Tibial artery (tissue), 4 donors: ENCODE measurements at regions not wholly inside any gene's neighbourhood (a gene's known extent, or its start where the extent isn't known, plus 50 kb on each side); places are given as distances from the start of the nearest gene placed in this dataset.

Source experiments
- DNase-seq, 2 donors: peaks; one replicate each; pipeline ENCODE4 v3.0.0-alpha.2; 2019
- H3K27ac ChIP-seq, 2 donors: fragments of 200-600 bp; sonication (generic) in 1 of 2; 1 replicate in 1 of 2; 2 replicates in 1 of 2; pipeline ENCODE4 v1.5.1; 2018 to 2019; ENCODE audit warnings: mild to moderate bottlenecking in 1 of 2
- H3K27me3 ChIP-seq, 2 donors: fragments of 200-600 bp; sonication (generic) in 1 of 2; one replicate each; pipeline versions ENCODE4 v1.5.1 to v1.6.0; 2016 to 2019
- H3K36me3 ChIP-seq, 3 donors: fragments of 200-600 bp; sonication (generic) in 2 of 3; one replicate each; pipeline ENCODE4 v1.5.1; 2016 to 2019; ENCODE audit warnings: mild to moderate bottlenecking in 2 of 3
- H3K4me1 ChIP-seq, 4 donors: fragments of 200-600 bp; sonication (generic) in 2 of 4; 1 replicate in 3 of 4; 2 replicates in 1 of 4; pipeline ENCODE4 v1.5.1; 2016 to 2019
- H3K4me3 ChIP-seq, 2 donors: fragments of 200-600 bp; sonication (generic) in 1 of 2; 1 replicate in 1 of 2; 2 replicates in 1 of 2; pipeline ENCODE4 v1.5.1; 2018 to 2019; ENCODE audit warnings: mild to moderate bottlenecking in 2 of 2
- H3K9me3 ChIP-seq, 3 donors: fragments of 200-600 bp; sonication (generic) in 1 of 3; one replicate each; pipeline ENCODE4 v1.5.1; 2016 to 2019
- CTCF ChIP-seq, 2 experiments: fragments of 200-600 bp in 1 of 2; fragments of 450-650 bp in 1 of 2; IDR thresholded peaks; one replicate each; pipeline ENCODE4 v1.5.1; 2017 to 2019; ENCODE audit warnings: antibody characterized with exemption in 2 of 2, mild to moderate bottlenecking in 1 of 2, moderate library complexity in 1 of 2
- intact Hi-C: fragments of 100-400 bp; cut with DNase I; formaldehyde crosslinking; loops from one replicate; pipeline ENCODE4 v1.15.0; 2023; ENCODE audit warnings: low total_unique reads

GRCh38 chr1:82227306-82228095 is 426.8 kb downstream of the ADGRL2 start:
- intact Hi-C loops: no loop called here
- TF ChIP-seq CTCF (IDR thresholded peaks at IDR 0.05): no peak
- H3K4me3 ChIP-seq: no peak overlapping the region
- H3K9me3 ChIP-seq: no peaks in the 10 kb centered on the region
- peaks cover 0 to 37% (median 22%) of the 10 kb centered on the region in 4 donors for H3K4me1 ChIP-seq
- no peaks in the 10 kb centered on the region for H3K36me3 ChIP-seq
- DNase-seq: peak in 1 of 2 donors; percentile 36
- H3K27ac ChIP-seq: peak overlapping the region in 1 of 2 donors; percentile 23
- no peaks in the 10 kb centered on the region for H3K27me3 ChIP-seq

DNA sequence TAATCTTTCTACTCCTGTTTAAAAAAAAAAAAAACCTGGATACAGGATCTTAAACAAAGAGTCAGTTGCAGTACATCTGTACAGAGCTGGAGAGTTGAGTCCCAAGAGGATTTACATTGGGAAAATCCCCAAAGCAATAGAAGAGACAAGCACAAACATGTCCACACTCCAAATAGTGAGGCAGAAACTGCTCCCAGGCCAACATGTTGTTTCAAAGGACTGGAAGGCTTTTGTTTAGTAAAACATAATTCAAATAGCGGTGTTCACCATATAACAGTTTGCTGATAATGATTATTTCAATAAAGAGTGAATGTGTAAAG is 425.4 kb downstream of the ADGRL2 start:
- Histone ChIP-seq H3K27me3 (no peaks in the 10 kb centered on the region), H3K27ac (peak overlapping the region; percentile 19 to 23), H3K4me1 (peaks cover 0 to 37% (median 22%) of the 10 kb centered on the region in 4 donors), H3K9me3 (no peaks in the 10 kb centered on the region), H3K4me3 (no peak overlapping the region), H3K36me3 (no peaks in the 10 kb centered on the region)
- no peak for DNase-seq
- no peak for TF ChIP-seq CTCF (IDR thresholded peaks at IDR 0.05)
- intact Hi-C loops: no loop called here

- peaks cover 0 to 37% (median 22%) of the 10 kb centered on the region in 4 donors for H3K4me1 ChIP-seq
- no peaks in the 10 kb centered on the region for H3K36me3 ChIP-seq
- intact Hi-C loops: no loop called here
- H3K27me3 ChIP-seq: no peaks in the 10 kb centered on the region
- H3K27ac ChIP-seq: peak overlapping the region; percentile 19 to 23
- H3K4me3 ChIP-seq: no peak overlapping the region
- DNase-seq: no peak
- no peaks in the 10 kb centered on the region for H3K9me3 ChIP-seq
- TF ChIP-seq CTCF (IDR thresholded peaks at IDR 0.05): no peak
Observed at GRCh38 chr1:82225421-82226185, 424.9 kb downstream of the ADGRL2 start.

- intact Hi-C loops: no loop called here
- peaks cover 0 to 35% (median 22%) of the 10 kb centered on the region in 4 donors for H3K4me1 ChIP-seq
- no peaks in the 10 kb centered on the region for H3K27me3 ChIP-seq
- no peaks in the 10 kb centered on the region for H3K36me3 ChIP-seq
- DNase-seq: no peak
- H3K27ac ChIP-seq: no peak overlapping the region
- no peak for TF ChIP-seq CTCF (IDR thresholded peaks at IDR 0.05)
- H3K4me3 ChIP-seq: no peak overlapping the region
- H3K9me3 ChIP-seq: no peaks in the 10 kb centered on the region
Observed at GRCh38 chr1:82223091-82223490, 422.4 kb downstream of the ADGRL2 start.

- DNase-seq: no peak
- TF ChIP-seq CTCF (IDR thresholded peaks at IDR 0.05): no peak
- H3K27ac ChIP-seq: no peak overlapping the region
- no peak overlapping the region for H3K4me3 ChIP-seq
- H3K27me3 ChIP-seq: no peaks in the 10 kb centered on the region
- H3K9me3 ChIP-seq: no peaks in the 10 kb centered on the region
- peaks cover 0 to 22% (median 16%) of the 10 kb centered on the region in 4 donors for H3K4me1 ChIP-seq
- intact Hi-C loops: no loop called here
- H3K36me3 ChIP-seq: no peaks in the 10 kb centered on the region
Observed at GRCh38 chr1:82221721-82222120, 421.0 kb downstream of the ADGRL2 start.
